Activated CD8-positive, alpha-beta T cell treated with anti-CD3 and anti-CD28 coated beads for 36 hours (primary cell): ENCODE measurements at regions not wholly inside any gene's neighbourhood (a gene's known extent, or its start where the extent isn't known, plus 50 kb on each side); places are given as distances from the start of the nearest gene placed in this dataset.

ENCODE experiments used
- ATAC-seq: fragments of 200-7000 bp; cut with Tn5 transposase; one replicate; pipeline ENCODE4 v1.10.0; 2021; ENCODE audit warnings: mild to moderate bottlenecking, moderate library complexity
- CTCF ChIA-PET: fragments of 350-600 bp; sonication (Branson Sonifier 250); formaldehyde crosslinking; loops from one replicate; lab custom pipeline; 2021; ENCODE audit warnings: antibody characterized with exemption; lab: Charles Lee
- POLR2A ChIA-PET: fragments of 350-600 bp; sonication (Branson Sonifier 250); formaldehyde crosslinking; loops from one replicate; lab custom pipeline; 2021; ENCODE audit warnings: antibody characterized with exemption; lab: Charles Lee
- DNase-seq: peaks from one replicate; pipeline ENCODE4 v3.0.0-alpha.2; 2020
- H3K27ac Mint-ChIP-seq: one replicate; pipeline ENCODE4 v1.8.0; 2021; ENCODE audit warnings: mild to moderate bottlenecking, mixed read lengths
- H3K27me3 Mint-ChIP-seq: one replicate; pipeline ENCODE4 v1.8.0; 2021; ENCODE audit warnings: mixed read lengths
- H3K36me3 Mint-ChIP-seq: one replicate; pipeline ENCODE4 v1.8.0; 2021; ENCODE audit warnings: low read depth, mixed read lengths
- H3K4me1 Mint-ChIP-seq: one replicate; pipeline ENCODE4 v1.8.0; 2021; ENCODE audit warnings: low read depth, mixed read lengths
- H3K4me3 Mint-ChIP-seq: one replicate; pipeline ENCODE4 v1.8.0; 2021; ENCODE audit warnings: mild to moderate bottlenecking, moderate library complexity, mixed read lengths
- H3K9me3 Mint-ChIP-seq: one replicate; pipeline ENCODE4 v1.8.0; 2021; ENCODE audit warnings: mixed read lengths
- intact Hi-C: fragments of 100-400 bp; cut with micrococcal nuclease; formaldehyde crosslinking; loops from one replicate; pipeline ENCODE4 v1.10.0; 2022
- TF ChIP-seq, protein P1 (sequence below): fragments of 200-600 bp; IDR thresholded peaks from one replicate; pipeline ENCODE4 v1.8.0; 2022; ENCODE audit warnings: antibody characterized with exemption, mild to moderate bottlenecking

DNA sequence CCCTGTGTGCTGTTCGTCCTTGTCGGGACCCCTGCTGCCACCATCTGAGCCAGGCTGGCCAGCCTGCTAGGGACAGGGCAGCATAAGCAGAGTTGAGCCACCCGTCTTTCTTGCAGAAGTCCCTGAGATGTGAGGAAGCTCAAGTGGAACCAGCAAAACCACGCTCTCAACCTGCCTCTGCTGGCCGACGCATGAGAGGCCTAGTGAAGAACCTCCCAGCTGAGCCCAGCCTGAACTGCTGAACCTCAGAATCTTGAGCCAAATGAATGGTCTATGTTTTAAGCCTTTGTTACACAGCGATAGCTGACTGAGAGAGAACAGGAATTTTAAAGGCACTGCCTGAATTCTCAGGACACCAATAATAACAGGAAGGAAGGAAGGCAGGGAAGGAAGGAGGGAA lies 98.9 kb upstream of the ADRA2C start:
- TF ChIP-seq, protein P1, sequence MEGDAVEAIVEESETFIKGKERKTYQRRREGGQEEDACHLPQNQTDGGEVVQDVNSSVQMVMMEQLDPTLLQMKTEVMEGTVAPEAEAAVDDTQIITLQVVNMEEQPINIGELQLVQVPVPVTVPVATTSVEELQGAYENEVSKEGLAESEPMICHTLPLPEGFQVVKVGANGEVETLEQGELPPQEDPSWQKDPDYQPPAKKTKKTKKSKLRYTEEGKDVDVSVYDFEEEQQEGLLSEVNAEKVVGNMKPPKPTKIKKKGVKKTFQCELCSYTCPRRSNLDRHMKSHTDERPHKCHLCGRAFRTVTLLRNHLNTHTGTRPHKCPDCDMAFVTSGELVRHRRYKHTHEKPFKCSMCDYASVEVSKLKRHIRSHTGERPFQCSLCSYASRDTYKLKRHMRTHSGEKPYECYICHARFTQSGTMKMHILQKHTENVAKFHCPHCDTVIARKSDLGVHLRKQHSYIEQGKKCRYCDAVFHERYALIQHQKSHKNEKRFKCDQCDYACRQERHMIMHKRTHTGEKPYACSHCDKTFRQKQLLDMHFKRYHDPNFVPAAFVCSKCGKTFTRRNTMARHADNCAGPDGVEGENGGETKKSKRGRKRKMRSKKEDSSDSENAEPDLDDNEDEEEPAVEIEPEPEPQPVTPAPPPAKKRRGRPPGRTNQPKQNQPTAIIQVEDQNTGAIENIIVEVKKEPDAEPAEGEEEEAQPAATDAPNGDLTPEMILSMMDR, result no peak
- POLR2A ChIA-PET, result no interaction called here
- no peak for DNase-seq
- no peak for ATAC-seq
- Mint-ChIP-seq H3K27me3 (peaks cover 2% of the 10 kb centered on the region), H3K27ac (no peak overlapping the region), H3K36me3 (no peaks in the 10 kb centered on the region), H3K4me1 (no peaks in the 10 kb centered on the region), H3K9me3 (peaks cover 3% of the 10 kb centered on the region), H3K4me3 (no peak overlapping the region)
- CTCF ChIA-PET, result no interaction called here
- intact Hi-C loops, result no loop called here

DNA sequence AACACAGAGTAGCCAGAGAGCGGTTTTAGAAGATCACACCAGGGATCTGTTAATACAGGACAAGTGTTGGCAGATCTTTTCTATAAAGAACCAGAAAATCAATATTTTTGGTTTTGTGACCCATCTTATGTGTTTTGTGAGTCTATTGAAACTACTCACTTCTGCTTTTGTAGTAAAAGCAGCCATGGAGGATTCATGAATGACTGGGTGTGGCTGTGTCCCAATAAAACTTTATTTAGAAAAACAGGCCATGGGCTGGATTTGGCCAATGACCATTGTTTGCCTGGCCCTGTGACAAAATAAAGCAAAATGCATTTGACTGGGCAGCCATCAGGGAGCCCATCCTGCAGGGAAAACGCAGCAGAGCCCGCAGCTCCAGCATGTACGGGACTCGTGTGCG lies 99.9 kb upstream of the ADRA2C start:
- ChIA-PET POLR2A (no interaction called here), CTCF (no interaction called here)
- no peak overlapping the region for H3K4me3 Mint-ChIP-seq
- intact Hi-C loops, result no loop called here
- TF ChIP-seq, protein P1, result no peak
- H3K9me3 Mint-ChIP-seq, result peaks cover 3% of the 10 kb centered on the region
- no peaks in the 10 kb centered on the region for H3K4me1 Mint-ChIP-seq
- no peak overlapping the region for H3K27ac Mint-ChIP-seq
- no peaks in the 10 kb centered on the region for H3K36me3 Mint-ChIP-seq
- no peak for ATAC-seq
- peaks cover 2% of the 10 kb centered on the region for H3K27me3 Mint-ChIP-seq
- no peak for DNase-seq

DNA sequence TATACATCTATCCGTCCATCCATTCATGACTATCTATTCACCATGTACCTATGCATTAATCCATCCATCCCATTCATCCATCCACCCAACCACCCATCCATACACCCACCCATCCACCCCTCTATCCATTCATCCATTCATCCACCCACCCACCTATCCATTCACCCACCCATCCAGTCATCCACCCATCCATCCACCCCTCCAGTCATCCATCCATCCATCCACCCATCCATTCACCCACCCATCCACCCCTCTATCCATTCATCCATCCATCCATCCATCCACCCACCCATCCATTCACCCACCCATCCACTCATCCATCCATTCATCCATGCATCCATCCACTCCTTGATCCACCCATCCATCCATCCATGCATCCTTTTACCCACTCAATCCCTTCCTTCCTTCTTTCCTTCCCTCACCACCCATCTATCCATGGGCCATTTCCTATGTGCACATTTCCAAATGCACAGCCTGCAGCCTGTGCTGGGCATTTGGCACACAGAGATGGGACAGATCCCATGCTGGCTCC lies 100.8 kb upstream of the ADRA2C start:
- intact Hi-C loops, result no loop called here
- ATAC-seq, result no peak
- no peaks in the 10 kb centered on the region for H3K4me1 Mint-ChIP-seq
- no peak overlapping the region for H3K4me3 Mint-ChIP-seq
- peaks cover 3% of the 10 kb centered on the region for H3K9me3 Mint-ChIP-seq
- no peak overlapping the region for H3K27ac Mint-ChIP-seq
- H3K27me3 Mint-ChIP-seq, result peaks cover 2% of the 10 kb centered on the region
- no peak for DNase-seq
- ChIA-PET POLR2A (no interaction called here), CTCF (no interaction called here)
- TF ChIP-seq, protein P1, result no peak
- no peaks in the 10 kb centered on the region for H3K36me3 Mint-ChIP-seq

DNA sequence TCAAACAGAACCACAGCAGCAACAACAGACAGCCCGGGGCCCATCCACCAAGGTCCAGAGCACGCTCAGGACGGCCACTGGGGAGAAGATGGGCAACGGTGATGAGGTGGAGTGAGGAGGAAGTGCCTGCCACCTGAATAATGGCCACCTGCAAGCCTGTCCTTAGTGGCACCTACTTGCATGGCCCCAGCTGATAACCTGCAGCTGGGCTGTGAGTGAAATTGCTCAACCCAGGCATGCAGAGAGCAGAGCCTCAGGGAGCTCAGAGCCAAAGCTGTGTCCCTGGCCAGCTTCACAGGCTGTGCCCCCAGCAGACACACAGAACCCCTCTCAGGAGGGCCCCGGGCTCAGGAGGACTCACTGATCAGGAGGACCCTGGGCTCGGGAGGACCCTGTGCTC lies 102.4 kb upstream of the ADRA2C start:
- intact Hi-C loops, result no loop called here
- ChIA-PET CTCF (no interaction called here), POLR2A (no interaction called here)
- H3K9me3 Mint-ChIP-seq, result peaks cover 3% of the 10 kb centered on the region
- no peak overlapping the region for H3K4me3 Mint-ChIP-seq
- H3K27ac Mint-ChIP-seq, result no peak overlapping the region
- no peaks in the 10 kb centered on the region for H3K36me3 Mint-ChIP-seq
- ATAC-seq (no peak), DNase-seq (no peak)
- TF ChIP-seq, protein P1, result no peak
- H3K27me3 Mint-ChIP-seq, result peaks cover under 1% of the 10 kb centered on the region
- no peaks in the 10 kb centered on the region for H3K4me1 Mint-ChIP-seq

DNA sequence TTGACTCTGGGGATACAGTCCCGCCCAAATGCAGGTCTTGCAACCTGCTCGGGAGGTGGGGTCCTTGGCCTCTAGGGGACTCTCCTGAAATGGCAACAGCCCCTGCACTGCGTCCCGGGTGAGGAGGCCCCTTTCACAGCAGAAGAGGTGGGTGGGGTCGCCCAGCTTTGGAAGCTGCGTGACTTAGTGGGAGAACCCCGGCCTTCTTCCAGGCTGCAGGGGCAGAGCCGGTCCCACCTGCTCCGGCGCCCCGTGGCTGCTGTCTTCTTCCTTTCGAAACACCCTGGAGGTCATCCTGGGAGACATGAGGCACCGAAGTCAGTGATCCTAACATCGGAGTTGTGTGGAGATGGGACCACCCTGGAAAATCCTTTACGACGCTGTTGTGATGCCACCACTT lies 103.7 kb upstream of the ADRA2C start:
- H3K9me3 Mint-ChIP-seq, result peaks cover 3% of the 10 kb centered on the region
- ChIA-PET POLR2A (no interaction called here), CTCF (no interaction called here)
- no peak overlapping the region for H3K27ac Mint-ChIP-seq
- no peak overlapping the region for H3K4me3 Mint-ChIP-seq
- peaks cover 5% of the 10 kb centered on the region for H3K27me3 Mint-ChIP-seq
- intact Hi-C loops, result no loop called here
- DNase-seq, result no peak
- no peaks in the 10 kb centered on the region for H3K4me1 Mint-ChIP-seq
- ATAC-seq, result no peak
- TF ChIP-seq, protein P1, result no peak
- no peaks in the 10 kb centered on the region for H3K36me3 Mint-ChIP-seq
